NCI-H1105 treated with DMSO at 0.1 percent for 48 hours (cell line): ENCODE measurements at regions not wholly inside any gene's neighbourhood (a gene's known extent, or its start where the extent isn't known, plus 50 kb on each side); places are given as distances from the start of the nearest gene placed in this dataset.
"Not testable (repeated sequence)": the region's sequence is repeated elsewhere in the genome, so short reads cannot be mapped to it uniquely, and the experiment has no call there.

Source experiments
- DNase-seq: peaks from one replicate; lab custom pipeline; 2025; lab: John Stamatoyannopoulos, UW

GRCh38 chr7:116373229-116373628, 126.3 kb upstream of the CAV2 start:
- not testable (repeated sequence) for DNase-seq

DNA sequence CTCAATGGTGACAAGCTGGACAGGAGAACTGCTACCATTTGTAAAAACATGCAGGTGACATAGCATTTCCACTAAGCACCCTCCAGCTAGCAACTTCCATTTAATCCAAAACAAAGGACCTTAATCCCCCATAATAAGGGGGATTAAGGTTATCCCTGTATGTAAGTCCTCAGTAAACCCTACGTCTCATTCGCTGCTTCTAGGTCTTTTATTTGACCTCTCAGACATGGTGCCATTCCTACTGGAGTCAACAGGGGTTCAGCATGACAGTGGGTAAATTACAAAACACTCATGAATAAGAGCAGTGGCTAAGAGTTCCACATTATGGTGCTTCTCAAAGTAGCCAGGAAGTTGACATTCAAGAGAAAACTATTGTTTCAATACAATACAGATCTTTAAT, 121.8 kb upstream of the CAV2 start:
- no peak for DNase-seq

DNA sequence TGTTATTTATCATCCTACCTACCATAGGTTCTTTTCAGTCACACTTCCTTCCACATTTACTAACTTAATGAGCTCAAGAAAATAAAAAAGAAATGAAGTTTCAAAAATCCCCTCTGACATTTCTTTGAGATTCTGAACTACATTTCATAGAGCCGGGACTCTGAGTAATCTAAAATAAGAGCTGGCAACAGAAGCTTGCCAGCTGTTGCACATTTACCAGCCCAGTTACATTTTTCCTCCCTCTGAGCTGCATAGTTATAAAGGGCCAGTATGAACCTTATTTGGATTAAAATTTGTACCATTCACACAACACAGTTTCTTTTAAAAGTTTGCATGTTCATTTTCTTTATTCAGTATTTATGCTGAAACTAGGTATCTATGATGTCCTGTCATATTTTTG, 119.5 kb upstream of the CAV2 start:
- DNase-seq, result no peak

- no peak for DNase-seq
Measured at GRCh38 chr7:116382375-116382774, 117.2 kb upstream of the CAV2 start.

DNA sequence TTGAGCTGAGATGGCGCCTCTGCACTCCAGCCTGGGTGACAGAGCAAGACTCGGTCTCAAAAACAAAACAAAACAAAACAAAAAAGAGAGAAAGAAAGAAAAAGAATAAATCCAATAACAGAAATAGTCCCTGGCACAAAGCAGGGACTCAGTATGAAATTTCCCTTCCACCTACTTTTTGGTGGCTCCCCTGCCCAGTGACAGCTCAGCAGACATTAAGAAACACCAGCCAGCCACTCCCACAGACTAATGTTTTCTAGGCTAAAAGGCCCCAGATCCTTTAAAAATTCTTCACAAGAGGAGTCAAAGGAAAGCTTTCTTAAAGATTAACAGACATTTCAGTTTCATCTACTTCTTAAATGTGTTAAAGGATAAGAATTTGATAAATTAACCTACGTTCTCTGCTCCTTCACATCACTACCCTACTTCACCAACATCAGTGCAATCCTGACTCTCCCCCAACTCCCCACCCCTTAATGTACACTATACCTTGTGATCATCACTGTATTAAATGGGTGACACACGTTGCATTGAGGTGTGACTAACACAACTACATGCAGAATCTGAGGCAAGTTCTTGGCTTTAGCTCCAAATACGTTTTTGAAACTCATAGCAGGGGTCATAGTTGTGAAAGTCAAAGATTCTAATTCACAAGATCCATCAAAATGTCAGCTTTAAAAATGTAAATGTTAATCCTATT, 114.5 kb upstream of the CAV2 start:
- DNase-seq, result no peak

DNA sequence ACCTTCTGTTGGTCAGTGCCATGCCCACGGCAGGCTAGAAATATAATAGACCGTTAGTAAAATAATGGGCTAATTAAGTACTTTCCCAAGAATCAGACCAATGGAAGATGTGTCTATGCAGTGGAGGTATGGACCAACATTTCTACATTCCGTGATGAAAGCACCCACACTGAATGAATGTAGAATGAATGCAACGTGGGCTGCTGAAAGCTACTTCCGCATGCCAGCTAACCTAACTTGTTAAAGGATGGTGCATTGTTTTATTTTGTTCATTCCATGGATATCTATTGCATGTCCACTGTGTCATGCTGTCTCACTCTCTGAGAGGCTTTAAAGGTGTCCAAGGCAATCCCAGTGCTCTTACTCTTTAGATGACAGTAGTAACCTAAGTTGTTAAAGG, 112.9 kb upstream of the CAV2 start:
- no peak for DNase-seq

- no peak for DNase-seq
Measured at GRCh38 chr7:116390363-116390762, 109.2 kb upstream of the CAV2 start.

DNA sequence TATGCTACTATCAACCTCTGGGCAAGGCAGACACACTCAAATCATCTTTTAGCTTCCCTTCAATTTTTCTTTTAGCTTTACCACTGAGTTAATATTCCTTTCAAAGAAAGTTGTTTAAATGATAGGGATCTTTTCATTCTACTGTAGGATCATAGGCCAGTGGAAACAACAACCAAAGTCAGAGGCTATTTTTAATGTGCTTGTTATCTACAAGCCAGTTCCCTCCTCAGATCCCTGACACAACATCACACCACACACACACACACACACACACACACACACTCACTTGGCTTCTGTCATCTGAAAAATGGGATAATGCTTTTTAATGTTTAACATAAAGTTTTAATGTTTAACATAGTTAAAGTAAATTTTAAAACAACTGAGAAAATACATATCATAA, 106.7 kb upstream of the CAV2 start:
- no peak for DNase-seq

GRCh38 chr7:116393654-116394053, 105.9 kb upstream of the CAV2 start:
- no peak for DNase-seq

- no peak for DNase-seq
Measured at GRCh38 chr7:116394106-116394505, 105.4 kb upstream of the CAV2 start.

- no peak for DNase-seq
Measured at GRCh38 chr7:116395141-116395791, 104.3 kb upstream of the CAV2 start.

DNA sequence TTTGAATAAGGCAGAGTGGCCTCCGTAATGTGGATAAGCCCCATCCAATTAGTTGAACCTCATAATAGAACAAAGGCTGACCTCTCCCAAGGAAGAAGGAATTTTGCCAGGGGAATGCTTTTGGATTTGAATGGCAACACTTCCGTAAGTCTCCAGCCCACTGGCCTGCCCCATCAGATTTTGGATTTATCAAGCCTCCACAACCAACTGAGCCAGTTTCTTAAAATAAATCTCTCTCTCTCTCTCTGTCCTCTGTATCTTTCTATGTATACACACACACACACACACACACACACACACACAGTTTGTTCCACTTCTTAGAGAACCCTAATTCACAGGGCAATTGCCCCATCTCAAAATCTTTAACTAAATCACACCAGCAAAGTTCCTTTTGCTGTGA, 100.9 kb upstream of the CAV2 start:
- no peak for DNase-seq

DNA sequence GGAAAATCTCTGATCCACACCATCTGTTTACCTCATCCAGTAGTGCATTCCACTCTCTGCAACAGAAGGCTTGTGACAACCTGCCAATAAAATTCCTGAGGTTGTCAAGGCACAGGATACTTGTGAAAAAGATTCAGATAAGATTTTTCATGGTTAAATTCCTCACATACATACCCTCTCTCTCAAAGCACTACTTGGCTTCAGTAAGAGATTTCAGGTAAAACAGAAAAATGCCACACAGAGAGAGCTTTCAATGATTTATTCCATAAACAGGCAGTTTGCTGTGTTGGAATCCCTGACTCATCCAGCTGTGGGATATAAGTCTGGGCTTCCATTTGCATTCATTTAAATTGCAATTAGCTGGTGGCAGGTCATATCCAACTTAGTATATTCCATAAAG, 99.7 kb upstream of the CAV2 start:
- no peak for DNase-seq

DNA sequence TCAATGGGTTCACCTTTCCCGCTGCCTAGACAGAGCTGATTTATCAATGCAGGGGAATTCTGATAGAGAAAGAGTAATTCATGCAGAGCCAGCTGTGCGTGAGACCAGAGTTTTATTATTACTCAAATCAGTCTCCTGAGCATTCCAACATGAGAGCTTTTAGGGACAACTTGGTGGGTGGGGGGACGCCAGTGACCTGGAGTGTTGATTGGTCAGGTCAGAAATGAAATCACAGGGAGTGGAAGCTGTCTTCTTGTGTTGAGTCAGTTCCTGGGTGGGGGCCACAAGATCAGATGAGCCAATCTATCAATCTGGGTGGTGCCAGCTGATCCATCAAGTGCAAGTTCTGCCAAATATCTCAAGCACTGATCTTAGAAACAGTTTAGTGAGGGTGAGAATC, 99.0 kb upstream of the CAV2 start:
- DNase-seq, result no peak

DNA sequence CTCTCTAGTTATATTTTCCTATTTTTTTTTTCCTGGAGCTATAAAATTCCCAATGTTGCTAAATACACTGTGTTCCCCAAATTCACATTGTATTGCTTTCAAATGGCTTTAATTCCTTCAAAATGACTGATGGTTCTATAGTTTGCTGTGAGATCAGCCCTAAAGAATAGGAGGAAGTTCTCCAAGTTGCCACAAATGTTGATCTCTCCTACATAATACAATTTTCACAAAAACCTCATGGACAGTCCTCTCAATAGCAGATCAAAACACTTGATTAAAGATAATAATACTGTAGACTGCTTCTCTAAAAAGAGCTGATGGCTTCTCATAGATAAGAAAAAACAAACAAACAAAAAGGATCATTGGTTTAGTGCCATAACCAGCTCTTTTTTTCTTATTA, 97.8 kb upstream of the CAV2 start:
- no peak for DNase-seq

- no peak for DNase-seq
Measured at GRCh38 chr7:116403265-116403664, 96.3 kb upstream of the CAV2 start.

GRCh38 chr7:116404389-116404788, 95.1 kb upstream of the CAV2 start:
- DNase-seq, result no peak

DNA sequence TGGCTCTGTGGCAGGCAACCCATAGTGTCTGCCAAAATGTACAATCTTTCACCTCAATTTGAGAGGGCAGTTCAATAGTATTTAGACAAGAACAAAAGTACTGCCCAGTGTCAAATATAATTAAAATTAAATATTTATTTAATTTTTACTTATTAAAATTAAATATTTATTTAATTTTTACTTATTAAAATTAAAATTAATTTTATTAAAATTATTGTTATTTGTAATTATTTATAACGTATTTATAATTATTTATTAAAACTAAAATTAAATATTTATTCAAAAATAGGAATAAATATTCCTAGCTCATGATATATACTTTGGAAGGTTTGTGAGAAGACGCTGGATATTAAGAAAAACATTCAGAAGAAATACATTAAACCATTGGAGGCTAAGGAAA, 93.7 kb upstream of the CAV2 start:
- DNase-seq, result no peak

- no peak for DNase-seq
Measured at GRCh38 chr7:116407165-116407564, 92.4 kb upstream of the CAV2 start.

- DNase-seq, result no peak
Measured at GRCh38 chr7:116408166-116408565, 91.4 kb upstream of the CAV2 start.

DNA sequence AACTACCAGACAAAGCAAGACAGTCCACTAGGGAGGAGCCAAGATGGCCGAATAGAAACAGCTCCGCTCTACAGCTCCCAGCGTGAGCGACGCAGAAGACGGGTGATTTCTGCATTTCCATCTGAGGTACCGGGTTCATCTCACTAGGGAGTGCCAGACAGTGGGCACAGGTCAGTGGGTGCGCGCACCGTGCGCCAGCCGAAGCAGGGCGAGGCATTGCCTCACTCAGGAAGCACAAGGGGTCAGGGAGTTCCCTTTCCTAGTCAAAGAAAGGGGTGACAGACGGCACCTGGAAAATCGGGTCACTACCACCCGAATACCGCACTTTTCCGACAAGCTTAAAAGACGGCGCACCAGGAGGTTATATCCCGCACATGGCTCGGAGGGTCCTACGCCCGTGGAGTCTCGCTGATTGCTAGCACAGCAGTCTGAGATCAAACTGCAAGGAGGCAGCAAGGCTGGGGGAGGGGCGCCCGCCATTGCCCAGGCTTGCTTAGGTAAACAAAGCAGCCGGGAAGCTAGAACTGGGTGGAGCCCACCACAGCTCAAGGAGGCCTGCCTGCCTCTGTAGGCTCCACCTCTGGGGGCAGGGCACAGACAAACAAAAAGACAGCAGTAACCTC, 90.6 kb upstream of the CAV2 start:
- DNase-seq, result not testable (repeated sequence)

GRCh38 chr7:116410694-116411093, 88.8 kb upstream of the CAV2 start:
- DNase-seq, result not testable (repeated sequence)

- DNase-seq, result no peak
Measured at GRCh38 chr7:116417593-116418345, 81.8 kb upstream of the CAV2 start.
